HG03139 (cell line): ENCODE measurements at regions not wholly inside any gene's neighbourhood (a gene's known extent, or its start where the extent isn't known, plus 50 kb on each side); places are given as distances from the start of the nearest gene placed in this dataset.

Experiments used
- ATAC-seq: cut with Tn5 transposase; IDR thresholded peaks from one replicate; pipeline ENCODE4 v1.9.1; 2021; ENCODE audit not compliant: unreplicated experiment

GRCh38 chr4:31094474-31094873, 374.3 kb downstream of the PCDH7 start:
- ATAC-seq: no peak

GRCh38 chr4:31097999-31098398, 377.8 kb downstream of the PCDH7 start:
- ATAC-seq: no peak

GRCh38 chr4:31100536-31100935, 380.4 kb downstream of the PCDH7 start:
- no peak for ATAC-seq

GRCh38 chr4:31104043-31104442, 383.9 kb downstream of the PCDH7 start:
- ATAC-seq: no peak

- no peak for ATAC-seq
Measured at GRCh38 chr4:31104577-31104976, 384.4 kb downstream of the PCDH7 start.

- ATAC-seq: no peak
Measured at GRCh38 chr4:31106419-31106818, 386.2 kb downstream of the PCDH7 start.

GRCh38 chr4:31107362-31107761, 387.2 kb downstream of the PCDH7 start:
- ATAC-seq: no peak

GRCh38 chr4:31108762-31109161, 388.6 kb downstream of the PCDH7 start:
- ATAC-seq: no peak

- no peak for ATAC-seq
Measured at GRCh38 chr4:31111790-31112189, 391.6 kb downstream of the PCDH7 start.

- no peak for ATAC-seq
Measured at GRCh38 chr4:31114816-31115215, 394.6 kb downstream of the PCDH7 start.

- no peak for ATAC-seq
Measured at GRCh38 chr4:31124008-31124585, 403.9 kb downstream of the PCDH7 start.

GRCh38 chr4:31125061-31125460, 404.9 kb downstream of the PCDH7 start:
- no peak for ATAC-seq

GRCh38 chr4:31125496-31125895, 405.3 kb downstream of the PCDH7 start:
- ATAC-seq: no peak

- no peak for ATAC-seq
Measured at GRCh38 chr4:31126881-31127398, 406.8 kb downstream of the PCDH7 start.

GRCh38 chr4:31130930-31131329, 410.8 kb downstream of the PCDH7 start:
- no peak for ATAC-seq

GRCh38 chr4:31134720-31135119, 414.6 kb downstream of the PCDH7 start:
- ATAC-seq: no peak

- ATAC-seq: no peak
Measured at GRCh38 chr4:31139767-31140166, 419.6 kb downstream of the PCDH7 start.

- no peak for ATAC-seq
Measured at GRCh38 chr4:31141095-31141831, 421.1 kb downstream of the PCDH7 start.

GRCh38 chr4:31141832-31142142, 421.6 kb downstream of the PCDH7 start:
- no peak for ATAC-seq

- no peak for ATAC-seq
Measured at GRCh38 chr4:31146366-31146765, 426.2 kb downstream of the PCDH7 start.

- ATAC-seq: no peak
Measured at GRCh38 chr4:31148990-31149389, 428.8 kb downstream of the PCDH7 start.

GRCh38 chr4:31156221-31156620, 436.1 kb downstream of the PCDH7 start:
- ATAC-seq: no peak

GRCh38 chr4:31160146-31160545, 440.0 kb downstream of the PCDH7 start:
- no peak for ATAC-seq
